ENCODE measurements at regions not wholly inside any gene's neighbourhood (a gene's known extent, or its start where the extent isn't known, plus 50 kb on each side); places are given as distances from the start of the nearest gene placed in this dataset.
A peak's percentile ranks its signal among the peaks of the same experiment; 100 is the strongest.

- peaks cover 0 to 2% of the 10 kb centered on the region in 2 experiments for H4K20me1 ChIP-seq (replicated peaks in 1 of 2; ENCODE audit: control insufficient read depth in 1 of 2, insufficient read depth in 2 of 2, low read length in 2 of 2)
- no peak overlapping the region for H3K27ac ChIP-seq (ENCODE audit: low read depth, low read length)
- no peak overlapping the region for H2AFZ ChIP-seq (ENCODE audit: low read length)
- H2BK15ac ChIP-seq (ENCODE audit: low read length), result no peak overlapping the region
- H4K8ac ChIP-seq (ENCODE audit: extremely low read depth, insufficient read depth, low read length), result no peak overlapping the region
- H3K9ac ChIP-seq (replicated peaks in 1 of 4; ENCODE audit: extremely low read depth in 1 of 4, low read depth in 3 of 4, low read length in 3 of 4), result no peak overlapping the region
- CTCF ChIA-PET (ENCODE audit: partially characterized antibody), result no interaction called here
- no peak overlapping the region for H3K14ac ChIP-seq (ENCODE audit: insufficient read length)
- H3K9me3 ChIP-seq (ENCODE audit: insufficient read depth in 2 of 2, low read depth in 1 of 2, low read length in 1 of 2), result no peaks in the 10 kb centered on the region
- DNase-seq (ENCODE audit: low read depth in 1 of 2, low spot score in 2 of 2) (no peak), FAIRE-seq (no peak)
- POLR2A ChIA-PET (ENCODE audit: partially characterized antibody), result no interaction called here
- no peaks in the 10 kb centered on the region for H3K27me3 ChIP-seq (replicated peaks in 1 of 4; ENCODE audit: control insufficient read depth in 3 of 4, extremely low read depth in 1 of 4, insufficient read depth in 3 of 4, low read length in 3 of 4)
- H2BK120ac ChIP-seq (replicated peaks; ENCODE audit: low read depth, low read length), result no peak overlapping the region
- H3K79me1 ChIP-seq (ENCODE audit: low read depth, low read length), result no peaks in the 10 kb centered on the region
- WGBS, 2 experiments (ENCODE audit: extremely low coverage in 1 of 2, insufficient coverage in 1 of 2, insufficient read length in 1 of 2, insufficient replicate concordance in 2 of 2, low coverage in 1 of 2, low lambda C conversion rate in 2 of 2, missing lambda C conversion rate in 1 of 2), result 86% methylated on average over 4 of the region's 4 CpGs; no CpG with 5 or more reads in 1 of the 2 experiments
- no peaks in the 10 kb centered on the region for H3K36me3 ChIP-seq (ENCODE audit: control insufficient read depth in 2 of 4, insufficient read depth in 4 of 4, low read length in 3 of 4)
- no peak overlapping the region for H3K23ac ChIP-seq (ENCODE audit: insufficient read length)
- H3K4ac ChIP-seq (replicated peaks; ENCODE audit: insufficient read length, low read depth, low read length), result no peak overlapping the region
- H3K4me3 ChIP-seq (ENCODE audit: extremely low read depth in 1 of 4, insufficient read depth in 2 of 4, low read depth in 3 of 4, low read length in 4 of 4), result no peak overlapping the region
- no peak overlapping the region for H4K5ac ChIP-seq (ENCODE audit: insufficient read length, low read depth, low read length)
- H3K4me1 ChIP-seq (replicated peaks in 1 of 4; ENCODE audit: control insufficient read depth in 3 of 4, insufficient read depth in 4 of 4, low read length in 3 of 4), result no peaks in the 10 kb centered on the region
- no peak overlapping the region for H2BK5ac ChIP-seq (ENCODE audit: low read depth, low read length)
- H3K18ac ChIP-seq (ENCODE audit: extremely low read depth, low read length), result no peak overlapping the region
- TF ChIP-seq SIN3A (conservative IDR thresholded peaks at IDR 0.05 in 1 of 2, IDR thresholded peaks at IDR 0.05 in 1 of 2; ENCODE audit: low read depth in 1 of 2, low read length in 2 of 2) (no peak), TAF1 (IDR thresholded peaks at IDR 0.05; ENCODE audit: low read depth, low read length) (no peak), CBX8 (IDR thresholded peaks at IDR 0.05; ENCODE audit: borderline replicate concordance, low read depth, low read length) (no peak), RNF2 (IDR thresholded peaks at IDR 0.05; ENCODE audit: borderline replicate concordance, low read depth, low read length, missing control alignments, poor library complexity, severe bottlenecking) (no peak), CBX5 (IDR thresholded peaks at IDR 0.05; ENCODE audit: low read depth, low read length) (no peak), ATF2 (IDR thresholded peaks at IDR 0.05; ENCODE audit: low read length) (no peak), EZH2 (IDR thresholded peaks at IDR 0.05; ENCODE audit: low read depth, low read length, severe bottlenecking) (no peak), GABPA (IDR thresholded peaks at IDR 0.05; ENCODE audit: borderline replicate concordance, insufficient read depth, low read length) (no peak), YY1 (IDR thresholded peaks at IDR 0.05; ENCODE audit: low read depth, low read length) (no peak), RFX5 (IDR thresholded peaks at IDR 0.05; ENCODE audit: borderline replicate concordance, low read depth, low read length) (no peak), EGR1 (IDR thresholded peaks at IDR 0.05; ENCODE audit: borderline replicate concordance, low read depth, low read length) (no peak), CEBPB (IDR thresholded peaks at IDR 0.05; ENCODE audit: low read depth, low read length) (no peak), RXRA (IDR thresholded peaks at IDR 0.05; ENCODE audit: insufficient read depth, low read depth, low read length) (no peak)
- peak overlapping the region; percentile 74 for H3K56ac ChIP-seq (replicated peaks; ENCODE audit: insufficient read length, low read depth, low read length)
- no peak overlapping the region for H3K4me2 ChIP-seq (ENCODE audit: insufficient read depth in 1 of 2, low read depth in 2 of 2, low read length in 2 of 2)
- no peak overlapping the region for H2AK5ac ChIP-seq (ENCODE audit: low read depth, low read length)
- H2BK20ac ChIP-seq (ENCODE audit: low read length), result no peak overlapping the region
- H3K23me2 ChIP-seq (ENCODE audit: low read depth, low read length), result peaks cover 5% of the 10 kb centered on the region; the same call in 1 of the 2 replicates
- no peaks in the 10 kb centered on the region for H3K79me2 ChIP-seq (ENCODE audit: control insufficient read depth in 1 of 2, insufficient read depth in 2 of 2, low read length in 2 of 2)
- H2BK12ac ChIP-seq (ENCODE audit: low read depth, low read length), result no peak overlapping the region
- H4K91ac ChIP-seq (replicated peaks; ENCODE audit: insufficient read length, low read length), result no peak overlapping the region
These were observed 314.8 kb downstream of the CYP26B1 start for GRCh38 chr2:71832844-71833243.
